ENCODE measurements at regions not wholly inside any gene's neighbourhood (a gene's known extent, or its start where the extent isn't known, plus 50 kb on each side); places are given as distances from the start of the nearest gene placed in this dataset.

DNA sequence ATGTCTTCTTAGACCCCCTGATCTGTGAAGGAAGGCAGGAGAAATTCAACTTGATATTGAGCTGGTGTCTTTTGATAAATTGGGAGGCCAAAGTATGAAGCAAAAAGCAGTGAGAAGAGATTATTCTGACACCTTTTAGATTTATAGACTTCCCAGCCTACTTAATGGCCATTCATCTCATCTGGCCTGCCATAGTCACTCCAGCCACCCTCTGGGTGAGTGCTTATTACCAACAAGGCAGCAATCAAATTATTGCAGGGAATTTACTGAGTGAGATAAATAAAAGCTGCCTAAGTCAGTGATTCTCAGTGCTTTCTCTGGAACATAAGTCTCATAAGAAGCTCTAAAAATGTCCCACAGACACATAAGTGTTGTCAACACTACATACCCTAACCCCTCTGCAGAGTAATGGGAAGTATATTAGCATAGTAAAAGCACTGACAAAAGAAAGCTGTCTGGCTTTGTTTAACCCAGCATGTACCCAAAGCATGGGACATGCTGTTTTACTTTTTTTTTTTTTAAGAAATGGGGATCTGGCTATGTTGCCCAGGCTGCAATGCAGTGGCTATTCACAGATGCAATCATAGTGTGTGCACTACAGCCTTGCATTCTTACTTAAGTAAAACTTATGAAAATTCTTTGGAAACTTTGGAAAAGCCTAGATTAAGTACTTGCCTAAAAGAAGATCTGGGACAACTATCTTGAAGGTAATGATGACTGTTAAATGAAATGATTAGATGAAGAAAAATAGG lies 725.3 kb downstream of the TUSC7 start:
- TF ChIP-seq EZH2 (IDR thresholded peaks at IDR 0.05; ENCODE audit: borderline replicate concordance, low read depth, low read length, severe bottlenecking): no peak
- TF ChIP-seq, protein P1, sequence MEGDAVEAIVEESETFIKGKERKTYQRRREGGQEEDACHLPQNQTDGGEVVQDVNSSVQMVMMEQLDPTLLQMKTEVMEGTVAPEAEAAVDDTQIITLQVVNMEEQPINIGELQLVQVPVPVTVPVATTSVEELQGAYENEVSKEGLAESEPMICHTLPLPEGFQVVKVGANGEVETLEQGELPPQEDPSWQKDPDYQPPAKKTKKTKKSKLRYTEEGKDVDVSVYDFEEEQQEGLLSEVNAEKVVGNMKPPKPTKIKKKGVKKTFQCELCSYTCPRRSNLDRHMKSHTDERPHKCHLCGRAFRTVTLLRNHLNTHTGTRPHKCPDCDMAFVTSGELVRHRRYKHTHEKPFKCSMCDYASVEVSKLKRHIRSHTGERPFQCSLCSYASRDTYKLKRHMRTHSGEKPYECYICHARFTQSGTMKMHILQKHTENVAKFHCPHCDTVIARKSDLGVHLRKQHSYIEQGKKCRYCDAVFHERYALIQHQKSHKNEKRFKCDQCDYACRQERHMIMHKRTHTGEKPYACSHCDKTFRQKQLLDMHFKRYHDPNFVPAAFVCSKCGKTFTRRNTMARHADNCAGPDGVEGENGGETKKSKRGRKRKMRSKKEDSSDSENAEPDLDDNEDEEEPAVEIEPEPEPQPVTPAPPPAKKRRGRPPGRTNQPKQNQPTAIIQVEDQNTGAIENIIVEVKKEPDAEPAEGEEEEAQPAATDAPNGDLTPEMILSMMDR (IDR thresholded peaks at IDR 0.05; ENCODE audit: borderline replicate concordance, extremely low read depth, low read length, poor library complexity, severe bottlenecking): no peak
- no peak overlapping the region for H3K27ac ChIP-seq (ENCODE audit: low read length)
- H3K9me3 ChIP-seq (ENCODE audit: insufficient read depth, low read length, severe bottlenecking): no peaks in the 10 kb centered on the region
- no peak for DNase-seq
- H3K9ac ChIP-seq (ENCODE audit: low read depth, low read length): no peak overlapping the region
- H3K4me2 ChIP-seq (ENCODE audit: insufficient read depth, low read length): no peak overlapping the region
- H2AFZ ChIP-seq (ENCODE audit: low read depth, low read length): no peak overlapping the region
- no peak for ATAC-seq (ENCODE audit: insufficient read depth, low read depth)
- no peaks in the 10 kb centered on the region for H3K79me2 ChIP-seq (ENCODE audit: insufficient read depth, low read length)
- no peaks in the 10 kb centered on the region for H3K27me3 ChIP-seq (ENCODE audit: insufficient read depth, low read length, poor library complexity)
- H3K4me3 ChIP-seq (ENCODE audit: low read depth in 1 of 2, low read length in 2 of 2): no peak overlapping the region
- no peaks in the 10 kb centered on the region for H4K20me1 ChIP-seq (ENCODE audit: insufficient read depth, low read length)
- H3K4me1 ChIP-seq (ENCODE audit: insufficient read depth, low read length): no peaks in the 10 kb centered on the region
- H3K36me3 ChIP-seq (ENCODE audit: insufficient read depth, low read length): no peaks in the 10 kb centered on the region

DNA sequence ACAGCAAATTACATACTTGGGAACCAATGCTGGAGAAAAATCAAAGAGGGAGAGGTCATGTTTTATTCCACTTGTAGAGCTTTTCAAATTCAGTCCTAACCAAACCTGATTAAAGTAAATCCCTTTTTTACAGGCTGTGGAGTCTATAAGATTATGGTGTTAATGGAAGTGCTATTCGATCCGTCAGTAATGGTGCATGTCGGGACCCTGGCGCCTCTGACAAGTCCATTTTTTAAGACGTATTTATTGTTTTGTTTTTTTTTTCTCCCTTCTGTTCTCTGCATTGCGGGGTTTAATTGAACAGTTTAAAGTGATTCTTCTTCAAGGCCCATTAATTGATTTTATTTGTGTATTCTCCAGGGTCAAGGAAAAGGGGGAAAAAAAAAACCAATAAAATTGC lies 725.9 kb downstream of the TUSC7 start:
- H3K27ac ChIP-seq (ENCODE audit: low read length): no peak overlapping the region
- no peaks in the 10 kb centered on the region for H3K4me1 ChIP-seq (ENCODE audit: insufficient read depth, low read length)
- H4K20me1 ChIP-seq (ENCODE audit: insufficient read depth, low read length): no peaks in the 10 kb centered on the region
- no peak for TF ChIP-seq EZH2 (IDR thresholded peaks at IDR 0.05; ENCODE audit: borderline replicate concordance, low read depth, low read length, severe bottlenecking)
- TF ChIP-seq, protein P1 (IDR thresholded peaks at IDR 0.05; ENCODE audit: borderline replicate concordance, extremely low read depth, low read length, poor library complexity, severe bottlenecking): no peak
- no peaks in the 10 kb centered on the region for H3K36me3 ChIP-seq (ENCODE audit: insufficient read depth, low read length)
- H2AFZ ChIP-seq (ENCODE audit: low read depth, low read length): no peak overlapping the region
- ATAC-seq (ENCODE audit: insufficient read depth, low read depth) (no peak), DNase-seq (no peak)
- no peaks in the 10 kb centered on the region for H3K27me3 ChIP-seq (ENCODE audit: insufficient read depth, low read length, poor library complexity)
- no peaks in the 10 kb centered on the region for H3K9me3 ChIP-seq (ENCODE audit: insufficient read depth, low read length, severe bottlenecking)
- H3K4me2 ChIP-seq (ENCODE audit: insufficient read depth, low read length): no peak overlapping the region
- H3K9ac ChIP-seq (ENCODE audit: low read depth, low read length): no peak overlapping the region
- no peaks in the 10 kb centered on the region for H3K79me2 ChIP-seq (ENCODE audit: insufficient read depth, low read length)
- H3K4me3 ChIP-seq (ENCODE audit: low read depth in 1 of 2, low read length in 2 of 2): no peak overlapping the region

DNA sequence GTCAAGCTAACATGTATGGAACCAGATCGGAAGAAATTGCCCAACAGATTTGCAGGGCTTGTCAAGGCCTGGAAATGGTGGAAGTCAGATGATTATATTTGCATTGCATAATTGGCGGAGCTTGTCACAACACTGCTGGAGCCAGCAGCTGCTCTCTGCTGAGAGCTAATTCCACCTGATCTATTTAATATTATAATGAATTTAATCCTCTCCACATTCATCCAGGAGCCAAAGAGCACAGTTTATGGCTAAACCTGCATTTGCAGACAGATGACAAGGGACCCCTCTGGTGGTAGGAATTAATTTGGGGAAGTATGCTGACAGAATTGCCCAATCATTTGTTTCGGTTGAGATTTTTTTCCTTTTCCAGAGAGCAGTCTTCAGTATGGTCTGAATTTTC lies 730.2 kb downstream of the TUSC7 start:
- Histone ChIP-seq H3K36me3 (ENCODE audit: insufficient read depth, low read length) (no peaks in the 10 kb centered on the region), H4K20me1 (ENCODE audit: insufficient read depth, low read length) (no peaks in the 10 kb centered on the region), H3K4me1 (ENCODE audit: insufficient read depth, low read length) (no peaks in the 10 kb centered on the region), H3K79me2 (ENCODE audit: insufficient read depth, low read length) (no peaks in the 10 kb centered on the region), H3K9ac (ENCODE audit: low read depth, low read length) (no peak overlapping the region), H3K4me3 (ENCODE audit: low read depth in 1 of 2, low read length in 2 of 2) (no peak overlapping the region), H3K4me2 (ENCODE audit: insufficient read depth, low read length) (no peak overlapping the region), H3K27ac (ENCODE audit: low read length) (no peak overlapping the region), H2AFZ (ENCODE audit: low read depth, low read length) (no peak overlapping the region), H3K9me3 (ENCODE audit: insufficient read depth, low read length, severe bottlenecking) (no peaks in the 10 kb centered on the region), H3K27me3 (ENCODE audit: insufficient read depth, low read length, poor library complexity) (no peaks in the 10 kb centered on the region)
- TF ChIP-seq, protein P1 (IDR thresholded peaks at IDR 0.05; ENCODE audit: borderline replicate concordance, extremely low read depth, low read length, poor library complexity, severe bottlenecking): no peak
- TF ChIP-seq EZH2 (IDR thresholded peaks at IDR 0.05; ENCODE audit: borderline replicate concordance, low read depth, low read length, severe bottlenecking): no peak
- DNase-seq (no peak), ATAC-seq (ENCODE audit: insufficient read depth, low read depth) (no peak)
